ENCODE measurements at regions not wholly inside any gene's neighbourhood (a gene's known extent, or its start where the extent isn't known, plus 50 kb on each side); places are given as distances from the start of the nearest gene placed in this dataset.
"Not testable (repeated sequence)": the region's sequence is repeated elsewhere in the genome, so short reads cannot be mapped to it uniquely, and the experiment has no call there.

DNA sequence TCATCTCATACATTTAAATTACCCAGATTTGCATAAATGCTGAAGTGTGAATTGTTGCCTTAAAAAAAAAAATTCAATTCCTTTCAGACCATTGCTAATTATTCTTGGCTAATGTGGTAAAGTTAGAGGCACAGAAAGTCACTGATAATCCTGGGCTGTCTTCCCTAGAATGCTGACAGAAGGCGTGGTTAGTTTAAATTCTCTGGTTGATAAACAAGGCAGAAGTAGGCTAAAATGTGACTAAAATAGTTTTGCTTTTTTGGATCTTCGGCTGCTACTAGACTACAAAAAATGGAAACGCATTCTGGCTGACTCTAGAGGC, 193.7 kb downstream of the OTOL1 start:
- Histone ChIP-seq H3K36me3 (no peaks in the 10 kb centered on the region), H3K4me3 (no peak overlapping the region), H3K27me3 (replicated peaks; ENCODE audit: insufficient read depth) (no peaks in the 10 kb centered on the region), H3K27ac (no peak overlapping the region), H3K9me3 (no peaks in the 10 kb centered on the region), H3K4me1 (ENCODE audit: control insufficient read depth in 1 of 2, low read depth in 2 of 2) (no peaks in the 10 kb centered on the region)
- TF ChIP-seq, protein P1, sequence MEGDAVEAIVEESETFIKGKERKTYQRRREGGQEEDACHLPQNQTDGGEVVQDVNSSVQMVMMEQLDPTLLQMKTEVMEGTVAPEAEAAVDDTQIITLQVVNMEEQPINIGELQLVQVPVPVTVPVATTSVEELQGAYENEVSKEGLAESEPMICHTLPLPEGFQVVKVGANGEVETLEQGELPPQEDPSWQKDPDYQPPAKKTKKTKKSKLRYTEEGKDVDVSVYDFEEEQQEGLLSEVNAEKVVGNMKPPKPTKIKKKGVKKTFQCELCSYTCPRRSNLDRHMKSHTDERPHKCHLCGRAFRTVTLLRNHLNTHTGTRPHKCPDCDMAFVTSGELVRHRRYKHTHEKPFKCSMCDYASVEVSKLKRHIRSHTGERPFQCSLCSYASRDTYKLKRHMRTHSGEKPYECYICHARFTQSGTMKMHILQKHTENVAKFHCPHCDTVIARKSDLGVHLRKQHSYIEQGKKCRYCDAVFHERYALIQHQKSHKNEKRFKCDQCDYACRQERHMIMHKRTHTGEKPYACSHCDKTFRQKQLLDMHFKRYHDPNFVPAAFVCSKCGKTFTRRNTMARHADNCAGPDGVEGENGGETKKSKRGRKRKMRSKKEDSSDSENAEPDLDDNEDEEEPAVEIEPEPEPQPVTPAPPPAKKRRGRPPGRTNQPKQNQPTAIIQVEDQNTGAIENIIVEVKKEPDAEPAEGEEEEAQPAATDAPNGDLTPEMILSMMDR (IDR thresholded peaks at IDR 0.05) = no peak
- no peak for ATAC-seq (ENCODE audit: insufficient number of reproducible peaks, low FRiP score, low read depth)
- no peak for DNase-seq (ENCODE audit: low spot score)

DNA sequence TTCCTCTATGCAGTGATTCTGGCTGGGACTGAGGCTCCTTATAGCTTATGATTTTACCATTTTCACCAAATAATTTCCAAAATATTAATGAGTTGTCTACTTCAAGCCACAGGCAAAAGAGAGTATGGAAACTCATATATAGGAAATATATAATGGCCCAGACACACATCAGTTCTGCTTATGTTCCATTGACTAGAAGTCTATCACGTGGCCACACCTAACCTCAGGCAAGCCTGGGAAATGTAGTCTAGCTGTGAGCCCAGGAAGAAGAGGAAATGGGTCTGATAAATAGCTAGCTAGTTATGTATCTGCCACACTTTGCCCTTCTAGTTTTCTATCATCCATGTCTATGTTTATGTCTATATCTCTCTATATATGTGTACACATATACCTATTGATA, 195.1 kb downstream of the OTOL1 start:
- H3K27me3 ChIP-seq (replicated peaks; ENCODE audit: insufficient read depth) = no peaks in the 10 kb centered on the region
- H3K4me1 ChIP-seq (ENCODE audit: control insufficient read depth in 1 of 2, low read depth in 2 of 2) = no peaks in the 10 kb centered on the region
- DNase-seq (ENCODE audit: low spot score) (no peak), ATAC-seq (ENCODE audit: insufficient number of reproducible peaks, low FRiP score, low read depth) (no peak)
- H3K9me3 ChIP-seq = no peaks in the 10 kb centered on the region
- H3K27ac ChIP-seq = no peak overlapping the region
- no peak overlapping the region for H3K4me3 ChIP-seq
- no peaks in the 10 kb centered on the region for H3K36me3 ChIP-seq
- TF ChIP-seq, protein P1 (IDR thresholded peaks at IDR 0.05) = no peak

DNA sequence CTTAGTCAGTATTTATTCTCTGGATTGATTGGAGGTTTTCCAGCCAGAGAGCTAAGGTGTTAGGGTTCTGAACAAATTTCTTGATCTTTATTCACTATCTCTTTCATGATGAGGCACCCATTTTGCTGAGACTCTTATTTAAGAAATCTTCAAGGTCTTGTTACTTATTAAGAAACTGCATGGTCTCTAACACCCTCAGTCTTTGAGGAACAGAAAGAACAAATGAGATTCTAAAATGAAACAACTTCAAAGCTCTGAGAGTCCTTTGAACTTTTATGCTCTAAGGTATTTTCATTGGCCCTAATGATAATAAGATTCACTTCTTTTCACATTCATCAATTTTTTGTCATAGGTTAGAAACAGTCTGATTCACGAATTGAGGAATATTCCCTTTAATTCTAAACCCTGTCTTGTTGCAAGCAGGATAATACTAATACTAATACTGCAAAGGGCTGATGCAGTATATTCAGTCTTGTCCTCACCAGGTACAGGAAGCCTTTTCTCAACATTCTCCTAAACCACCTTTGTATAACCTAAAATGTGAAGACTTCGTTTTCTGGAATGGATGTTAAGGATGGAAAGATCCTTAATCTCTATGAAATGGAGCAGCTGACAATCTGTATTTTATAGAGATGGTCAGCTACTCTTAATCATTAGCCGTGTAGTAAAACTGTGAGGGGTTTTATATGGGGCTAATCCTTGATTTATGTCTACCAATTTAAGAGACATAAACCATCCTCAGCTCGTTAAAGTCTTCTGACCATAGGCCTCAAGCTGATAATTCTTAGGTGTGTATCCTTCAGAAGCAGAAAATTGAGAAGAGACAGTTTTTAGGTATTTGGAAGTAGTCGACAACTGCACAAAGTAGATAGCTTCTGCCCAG, 198.3 kb downstream of the OTOL1 start:
- no peak overlapping the region for H3K4me3 ChIP-seq
- H3K27ac ChIP-seq = no peak overlapping the region
- no peaks in the 10 kb centered on the region for H3K9me3 ChIP-seq
- H3K27me3 ChIP-seq (replicated peaks; ENCODE audit: insufficient read depth) = no peaks in the 10 kb centered on the region
- no peaks in the 10 kb centered on the region for H3K4me1 ChIP-seq (ENCODE audit: control insufficient read depth in 1 of 2, low read depth in 2 of 2)
- H3K36me3 ChIP-seq = no peaks in the 10 kb centered on the region
- no peak for DNase-seq (ENCODE audit: low spot score)
- TF ChIP-seq, protein P1 (IDR thresholded peaks at IDR 0.05) = no peak
- no peak for ATAC-seq (ENCODE audit: insufficient number of reproducible peaks, low FRiP score, low read depth)

DNA sequence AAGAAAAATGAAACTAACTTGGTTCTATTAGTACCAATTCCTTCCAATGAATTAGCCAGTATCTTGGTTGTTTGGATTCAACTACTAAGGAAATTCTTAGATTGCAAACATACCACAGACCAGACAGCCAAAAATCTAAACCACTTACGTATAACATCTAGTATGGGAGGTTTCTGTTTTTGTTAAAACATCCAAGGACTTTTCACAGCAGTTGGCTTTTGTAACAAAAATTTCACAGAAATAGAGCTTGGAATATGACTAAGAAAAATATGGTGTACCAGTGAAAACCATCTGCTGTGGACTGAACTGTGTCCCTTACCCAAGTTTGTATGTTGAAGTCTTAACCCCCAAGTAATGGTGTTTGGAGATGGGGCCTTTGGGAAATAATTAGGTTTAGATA, 199.2 kb downstream of the OTOL1 start:
- ATAC-seq (ENCODE audit: insufficient number of reproducible peaks, low FRiP score, low read depth) (no peak), DNase-seq (ENCODE audit: low spot score) (no peak)
- H3K4me1 ChIP-seq (ENCODE audit: control insufficient read depth in 1 of 2, low read depth in 2 of 2) = no peaks in the 10 kb centered on the region
- TF ChIP-seq, protein P1 (IDR thresholded peaks at IDR 0.05) = no peak
- H3K4me3 ChIP-seq = no peak overlapping the region
- H3K27ac ChIP-seq = no peak overlapping the region
- H3K27me3 ChIP-seq (replicated peaks; ENCODE audit: insufficient read depth) = no peaks in the 10 kb centered on the region
- H3K9me3 ChIP-seq = no peaks in the 10 kb centered on the region
- H3K36me3 ChIP-seq = no peaks in the 10 kb centered on the region

DNA sequence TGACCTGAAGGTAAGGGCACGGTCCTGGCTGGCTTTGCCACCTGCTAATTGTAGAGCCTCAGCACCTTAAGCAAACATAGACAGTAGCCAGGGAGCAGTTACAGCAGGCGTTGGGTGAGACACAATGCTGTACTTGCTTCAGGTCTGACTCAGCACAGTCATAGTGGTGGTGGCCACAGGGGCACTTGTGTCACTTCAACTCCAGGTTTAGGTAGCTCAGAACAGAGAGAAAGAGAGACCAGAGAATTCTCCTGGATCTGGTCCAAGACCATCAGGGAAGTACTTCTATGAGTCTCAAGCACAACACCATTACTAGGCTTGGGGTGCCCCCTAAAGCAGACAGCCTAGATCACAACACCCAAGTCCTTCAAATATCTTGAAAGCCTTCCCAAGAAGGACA, 204.4 kb downstream of the OTOL1 start:
- ATAC-seq (ENCODE audit: insufficient number of reproducible peaks, low FRiP score, low read depth) (no peak), DNase-seq (ENCODE audit: low spot score) (no peak)
- Histone ChIP-seq H3K9me3 (no peaks in the 10 kb centered on the region), H3K4me3 (no peak overlapping the region), H3K27ac (no peak overlapping the region), H3K27me3 (replicated peaks; ENCODE audit: insufficient read depth) (no peaks in the 10 kb centered on the region), H3K36me3 (no peaks in the 10 kb centered on the region), H3K4me1 (ENCODE audit: control insufficient read depth in 1 of 2, low read depth in 2 of 2) (no peaks in the 10 kb centered on the region)
- TF ChIP-seq, protein P1 (IDR thresholded peaks at IDR 0.05) = no peak

DNA sequence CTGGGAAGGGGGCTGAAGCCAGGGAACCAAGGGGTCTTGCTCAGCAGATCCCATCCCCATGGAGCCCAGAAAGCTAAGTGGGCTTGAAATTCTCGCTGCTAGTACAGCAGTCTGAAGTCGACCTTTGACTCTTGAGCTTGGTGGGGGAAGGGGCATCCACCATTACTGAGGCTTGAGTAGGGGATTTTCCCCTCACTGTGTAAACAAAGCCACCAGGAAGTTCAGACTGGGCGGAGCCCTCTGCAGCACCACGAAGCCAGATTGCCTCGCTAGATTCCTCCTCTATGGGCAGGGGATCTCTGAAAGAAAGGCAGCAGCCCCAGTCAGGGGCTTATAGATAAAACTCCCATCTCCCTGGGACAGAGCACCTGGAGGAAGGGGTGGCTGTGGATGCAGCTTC, 210.6 kb downstream of the OTOL1 start:
- H3K27me3 ChIP-seq (replicated peaks; ENCODE audit: insufficient read depth); H3K27ac ChIP-seq; H3K4me3 ChIP-seq; DNase-seq (ENCODE audit: low spot score); ATAC-seq (ENCODE audit: insufficient number of reproducible peaks, low FRiP score, low read depth); H3K36me3 ChIP-seq; H3K9me3 ChIP-seq; H3K4me1 ChIP-seq (ENCODE audit: control insufficient read depth in 1 of 2, low read depth in 2 of 2): not testable (repeated sequence)

Data from thoracic aorta (tissue), 2 donors.